ENCODE measurements at regions not wholly inside any gene's neighbourhood (a gene's known extent, or its start where the extent isn't known, plus 50 kb on each side); places are given as distances from the start of the nearest gene placed in this dataset.
"Not testable (repeated sequence)": the region's sequence is repeated elsewhere in the genome, so short reads cannot be mapped to it uniquely, and the experiment has no call there.

- intact Hi-C loops (cut with micrococcal nuclease) (no loop called here), dilution Hi-C loops (cut with MboI; ENCODE audit: extremely low pct_ligation_motif_present, low sequenced_read_pairs) (no loop called here)
- no peak overlapping the region for H3K9ac ChIP-seq (replicated peaks; ENCODE audit: extremely low read depth, insufficient read depth, low read length)
- CTCF ChIA-PET: no interaction called here
- TF ChIP-seq MAX (IDR thresholded peaks at IDR 0.05; ENCODE audit: insufficient read depth, insufficient read length) (no peak), MYC (IDR thresholded peaks at IDR 0.05; ENCODE audit: low read depth, low read length) (no peak), EZH2 (IDR thresholded peaks at IDR 0.05; ENCODE audit: borderline replicate concordance, low read depth, low read length, severe bottlenecking) (no peak), POLR2AphosphoS5 (IDR thresholded peaks at IDR 0.05; ENCODE audit: insufficient read depth, low read depth, low read length) (no peak), FOS (IDR thresholded peaks at IDR 0.05; ENCODE audit: borderline replicate concordance, insufficient read depth, low read length) (no peak), CTCF (IDR thresholded peaks at IDR 0.05; ENCODE audit: extremely low read depth in 1 of 2, insufficient read depth in 1 of 2, low read depth in 1 of 2, low read length in 2 of 2) (no peak), JUN (IDR thresholded peaks at IDR 0.05; ENCODE audit: borderline replicate concordance, insufficient read depth, insufficient read length, low read depth) (no peak), POLR2A (IDR thresholded peaks at IDR 0.05; ENCODE audit: low read depth, low read length) (no peak), GATA2 (IDR thresholded peaks at IDR 0.05; ENCODE audit: insufficient read depth, insufficient read length, low read depth, low read length) (no peak)
- no peak overlapping the region for H3K27ac ChIP-seq (ENCODE audit: insufficient read depth, low read depth, low read length)
- POLR2A ChIA-PET: no interaction called here
- H3K9me3 ChIP-seq (replicated peaks; ENCODE audit: control insufficient read depth, insufficient read depth, low read length): no peaks in the 10 kb centered on the region
- H3K4me2 ChIP-seq (ENCODE audit: insufficient read depth, low read length): no peak overlapping the region
- no peaks in the 10 kb centered on the region for H3K79me2 ChIP-seq (ENCODE audit: control insufficient read depth, insufficient read depth, low read length)
- no peak overlapping the region for H3K4me3 ChIP-seq (replicated peaks in 1 of 3; ENCODE audit: insufficient read depth in 1 of 3, low read depth in 1 of 3, low read length in 3 of 3)
- no peaks in the 10 kb centered on the region for H3K4me1 ChIP-seq (ENCODE audit: control insufficient read depth, extremely low read depth, insufficient read depth, low read length)
- BruUV-seq (replicated peaks): no TSS peak
- no peaks in the 10 kb centered on the region for H3K36me3 ChIP-seq (ENCODE audit: control insufficient read depth in 2 of 2, extremely low read depth in 1 of 2, insufficient read depth in 2 of 2, low read length in 2 of 2)
- DNase-seq (ENCODE audit: low read depth, low spot score) (no peak), FAIRE-seq (no peak)
- no peak overlapping the region for H2AFZ ChIP-seq (ENCODE audit: low read depth, low read length)
- no peaks in the 10 kb centered on the region for H3K9me1 ChIP-seq (replicated peaks; ENCODE audit: control insufficient read depth, extremely low read depth, insufficient read depth, low read length)
- no peaks in the 10 kb centered on the region for H4K20me1 ChIP-seq (replicated peaks; ENCODE audit: control insufficient read depth, extremely low read depth, insufficient read depth, low read length)
- H3K27me3 ChIP-seq (ENCODE audit: control insufficient read depth in 2 of 2, insufficient read depth in 2 of 2, low read length in 2 of 2): no peaks in the 10 kb centered on the region
These were observed 286.1 kb downstream of the ANXA1 start for GRCh38 chr9:73437758-73438157.

- H3K9me1 ChIP-seq (replicated peaks; ENCODE audit: control insufficient read depth, extremely low read depth, insufficient read depth, low read length); H3K9me3 ChIP-seq (replicated peaks; ENCODE audit: control insufficient read depth, insufficient read depth, low read length); H3K36me3 ChIP-seq (ENCODE audit: control insufficient read depth in 2 of 2, extremely low read depth in 1 of 2, insufficient read depth in 2 of 2, low read length in 2 of 2); H3K27ac ChIP-seq (ENCODE audit: insufficient read depth, low read depth, low read length); intact Hi-C loops (cut with micrococcal nuclease); H2AFZ ChIP-seq (ENCODE audit: low read depth, low read length); H3K79me2 ChIP-seq (ENCODE audit: control insufficient read depth, insufficient read depth, low read length); dilution Hi-C loops (cut with MboI; ENCODE audit: extremely low pct_ligation_motif_present, low sequenced_read_pairs); H3K4me2 ChIP-seq (ENCODE audit: insufficient read depth, low read length); FAIRE-seq; H3K4me3 ChIP-seq (replicated peaks in 1 of 3; ENCODE audit: insufficient read depth in 1 of 3, low read depth in 1 of 3, low read length in 3 of 3); DNase-seq (ENCODE audit: low read depth, low spot score); POLR2A ChIA-PET; H4K20me1 ChIP-seq (replicated peaks; ENCODE audit: control insufficient read depth, extremely low read depth, insufficient read depth, low read length); H3K27me3 ChIP-seq (ENCODE audit: control insufficient read depth in 2 of 2, insufficient read depth in 2 of 2, low read length in 2 of 2); BruUV-seq (replicated peaks); H3K4me1 ChIP-seq (ENCODE audit: control insufficient read depth, extremely low read depth, insufficient read depth, low read length); H3K9ac ChIP-seq (replicated peaks; ENCODE audit: extremely low read depth, insufficient read depth, low read length): not testable (repeated sequence)
- CTCF ChIA-PET: interaction anchor here (0.6 kb wide), 1 partner anchor 31 kb away, joined by 3 read pairs; no protein-coding TSS in a partner anchor
These were observed 288.2 kb downstream of the ANXA1 start for GRCh38 chr9:73439839-73440238.

All from endothelial cell of umbilical vein (primary cell).